ENCODE measurements at regions not wholly inside any gene's neighbourhood (a gene's known extent, or its start where the extent isn't known, plus 50 kb on each side); places are given as distances from the start of the nearest gene placed in this dataset.

DNA sequence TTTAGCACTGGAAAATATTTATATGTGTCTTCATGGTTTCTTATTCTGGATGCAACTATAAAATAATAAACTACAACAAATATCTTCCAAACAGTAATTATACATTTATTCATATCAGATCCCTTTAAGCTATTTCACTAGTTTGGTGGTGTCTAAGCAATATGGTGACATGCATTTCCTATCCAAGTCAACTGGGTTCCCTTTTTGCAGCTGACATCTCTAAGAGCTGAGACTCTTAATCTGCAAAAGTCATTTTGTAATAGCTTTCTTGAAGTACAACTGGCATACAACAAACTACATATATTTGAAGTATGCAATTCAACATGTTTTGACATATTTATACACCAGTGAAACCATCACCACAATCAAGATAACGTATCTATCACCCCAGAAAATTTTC is 59.9 kb upstream of the SLC1A4 start:
- no peak for TF ChIP-seq POLR2AphosphoS5 (IDR thresholded peaks at IDR 0.05; ENCODE audit: low read depth, low read length)
- TF ChIP-seq TCF7L2 (IDR thresholded peaks at IDR 0.05; ENCODE audit: low read depth, low read length) = no peak
- no peak for TF ChIP-seq CTCF (IDR thresholded peaks at IDR 0.05)
- no peak for TF ChIP-seq SIN3A (IDR thresholded peaks at IDR 0.05; ENCODE audit: borderline replicate concordance, insufficient read depth, low read depth, low read length)
- TF ChIP-seq, protein P1, sequence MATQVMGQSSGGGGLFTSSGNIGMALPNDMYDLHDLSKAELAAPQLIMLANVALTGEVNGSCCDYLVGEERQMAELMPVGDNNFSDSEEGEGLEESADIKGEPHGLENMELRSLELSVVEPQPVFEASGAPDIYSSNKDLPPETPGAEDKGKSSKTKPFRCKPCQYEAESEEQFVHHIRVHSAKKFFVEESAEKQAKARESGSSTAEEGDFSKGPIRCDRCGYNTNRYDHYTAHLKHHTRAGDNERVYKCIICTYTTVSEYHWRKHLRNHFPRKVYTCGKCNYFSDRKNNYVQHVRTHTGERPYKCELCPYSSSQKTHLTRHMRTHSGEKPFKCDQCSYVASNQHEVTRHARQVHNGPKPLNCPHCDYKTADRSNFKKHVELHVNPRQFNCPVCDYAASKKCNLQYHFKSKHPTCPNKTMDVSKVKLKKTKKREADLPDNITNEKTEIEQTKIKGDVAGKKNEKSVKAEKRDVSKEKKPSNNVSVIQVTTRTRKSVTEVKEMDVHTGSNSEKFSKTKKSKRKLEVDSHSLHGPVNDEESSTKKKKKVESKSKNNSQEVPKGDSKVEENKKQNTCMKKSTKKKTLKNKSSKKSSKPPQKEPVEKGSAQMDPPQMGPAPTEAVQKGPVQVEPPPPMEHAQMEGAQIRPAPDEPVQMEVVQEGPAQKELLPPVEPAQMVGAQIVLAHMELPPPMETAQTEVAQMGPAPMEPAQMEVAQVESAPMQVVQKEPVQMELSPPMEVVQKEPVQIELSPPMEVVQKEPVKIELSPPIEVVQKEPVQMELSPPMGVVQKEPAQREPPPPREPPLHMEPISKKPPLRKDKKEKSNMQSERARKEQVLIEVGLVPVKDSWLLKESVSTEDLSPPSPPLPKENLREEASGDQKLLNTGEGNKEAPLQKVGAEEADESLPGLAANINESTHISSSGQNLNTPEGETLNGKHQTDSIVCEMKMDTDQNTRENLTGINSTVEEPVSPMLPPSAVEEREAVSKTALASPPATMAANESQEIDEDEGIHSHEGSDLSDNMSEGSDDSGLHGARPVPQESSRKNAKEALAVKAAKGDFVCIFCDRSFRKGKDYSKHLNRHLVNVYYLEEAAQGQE (IDR thresholded peaks at IDR 0.05; ENCODE audit: insufficient read depth in 1 of 2, low read depth in 2 of 2, low read length in 1 of 2) = no peak
- ChIA-PET POLR2A (no interaction called here), CTCF (no interaction called here)
- no peaks in the 10 kb centered on the region for H3K4me1 ChIP-seq (ENCODE audit: control insufficient read depth, insufficient read depth, low read length)
- no TSS peak for BruUV-seq (replicated peaks)
- H3K27ac ChIP-seq (ENCODE audit: low read length) = no peak overlapping the region
- H3K36me3 ChIP-seq (ENCODE audit: control insufficient read depth, insufficient read depth, low read length) = no peaks in the 10 kb centered on the region
- in situ Hi-C loops (cut with HindIII; ENCODE audit: low pct_unique_long_range_greater_than_20kb, low sequenced_read_pairs) = no loop called here
- ATAC-seq = no peak
- intact Hi-C loops (cut with micrococcal nuclease; ENCODE audit: unreplicated experiment) = no loop called here
- H3K27me3 ChIP-seq (ENCODE audit: control insufficient read depth, insufficient read depth, low read length) = peaks cover 24% of the 10 kb centered on the region
- DNase-seq (ENCODE audit: low read depth, low spot score) = no peak
- no peak overlapping the region for H3K4me3 ChIP-seq (ENCODE audit: low read depth in 2 of 2, low read length in 2 of 2)
- no peaks in the 10 kb centered on the region for H3K9me3 ChIP-seq (ENCODE audit: control insufficient read depth, insufficient read depth, low read depth, low read length)

DNA sequence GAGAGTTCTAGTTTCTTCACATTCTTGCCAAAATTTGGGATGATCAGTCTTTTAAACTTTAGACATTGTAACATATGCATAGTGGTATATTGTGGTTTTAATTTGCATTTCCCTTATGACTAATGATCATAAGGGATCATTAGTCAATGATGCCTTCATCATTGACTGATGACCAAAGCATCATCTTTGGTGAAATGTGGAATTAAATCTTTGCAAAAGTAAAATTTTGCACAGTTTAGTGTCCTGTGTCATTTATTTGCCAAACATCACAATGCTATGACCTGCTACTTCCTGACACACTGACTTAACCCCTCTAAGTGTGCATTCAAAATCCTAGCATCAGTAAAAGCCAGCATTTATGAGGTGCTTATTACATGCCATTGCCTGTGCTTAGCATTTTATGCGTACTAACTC is 58.9 kb upstream of the SLC1A4 start:
- in situ Hi-C loops (cut with HindIII; ENCODE audit: low pct_unique_long_range_greater_than_20kb, low sequenced_read_pairs) (no loop called here), intact Hi-C loops (cut with micrococcal nuclease; ENCODE audit: unreplicated experiment) (no loop called here)
- ChIA-PET CTCF (no interaction called here), POLR2A (no interaction called here)
- Histone ChIP-seq H3K4me1 (ENCODE audit: control insufficient read depth, insufficient read depth, low read length) (no peaks in the 10 kb centered on the region), H3K9me3 (ENCODE audit: control insufficient read depth, insufficient read depth, low read depth, low read length) (no peaks in the 10 kb centered on the region), H3K27ac (ENCODE audit: low read length) (no peak overlapping the region), H3K36me3 (ENCODE audit: control insufficient read depth, insufficient read depth, low read length) (no peaks in the 10 kb centered on the region), H3K27me3 (ENCODE audit: control insufficient read depth, insufficient read depth, low read length) (peaks cover 24% of the 10 kb centered on the region), H3K4me3 (ENCODE audit: low read depth in 2 of 2, low read length in 2 of 2) (no peak overlapping the region)
- TF ChIP-seq TCF7L2 (IDR thresholded peaks at IDR 0.05; ENCODE audit: low read depth, low read length) (no peak), POLR2AphosphoS5 (IDR thresholded peaks at IDR 0.05; ENCODE audit: low read depth, low read length) (no peak), SIN3A (IDR thresholded peaks at IDR 0.05; ENCODE audit: borderline replicate concordance, insufficient read depth, low read depth, low read length) (no peak), CTCF (IDR thresholded peaks at IDR 0.05) (no peak)
- TF ChIP-seq, protein P1 (IDR thresholded peaks at IDR 0.05; ENCODE audit: insufficient read depth in 1 of 2, low read depth in 2 of 2, low read length in 1 of 2) = no peak
- ATAC-seq (no peak), DNase-seq (ENCODE audit: low read depth, low spot score) (no peak)
- BruUV-seq (replicated peaks) = no TSS peak
